Activated CD8-positive, alpha-beta T cell treated with anti-CD3 and anti-CD28 coated beads for 36 hours (primary cell): ENCODE measurements at regions not wholly inside any gene's neighbourhood (a gene's known extent, or its start where the extent isn't known, plus 50 kb on each side); places are given as distances from the start of the nearest gene placed in this dataset.

Experiments
- ATAC-seq: fragments of 200-7000 bp; cut with Tn5 transposase; one replicate; pipeline ENCODE4 v1.10.0; 2021; ENCODE audit warnings: mild to moderate bottlenecking, moderate library complexity
- CTCF ChIA-PET: fragments of 350-600 bp; sonication (Branson Sonifier 250); formaldehyde crosslinking; loops from one replicate; lab custom pipeline; 2021; ENCODE audit warnings: antibody characterized with exemption; lab: Charles Lee
- POLR2A ChIA-PET: fragments of 350-600 bp; sonication (Branson Sonifier 250); formaldehyde crosslinking; loops from one replicate; lab custom pipeline; 2021; ENCODE audit warnings: antibody characterized with exemption; lab: Charles Lee
- DNase-seq: peaks from one replicate; pipeline ENCODE4 v3.0.0-alpha.2; 2020
- H3K27ac Mint-ChIP-seq: one replicate; pipeline ENCODE4 v1.8.0; 2021; ENCODE audit warnings: mild to moderate bottlenecking, mixed read lengths
- H3K27me3 Mint-ChIP-seq: one replicate; pipeline ENCODE4 v1.8.0; 2021; ENCODE audit warnings: mixed read lengths
- H3K36me3 Mint-ChIP-seq: one replicate; pipeline ENCODE4 v1.8.0; 2021; ENCODE audit warnings: low read depth, mixed read lengths
- H3K4me1 Mint-ChIP-seq: one replicate; pipeline ENCODE4 v1.8.0; 2021; ENCODE audit warnings: low read depth, mixed read lengths
- H3K4me3 Mint-ChIP-seq: one replicate; pipeline ENCODE4 v1.8.0; 2021; ENCODE audit warnings: mild to moderate bottlenecking, moderate library complexity, mixed read lengths
- H3K9me3 Mint-ChIP-seq: one replicate; pipeline ENCODE4 v1.8.0; 2021; ENCODE audit warnings: mixed read lengths
- CTCF ChIP-seq: fragments of 200-600 bp; IDR thresholded peaks from one replicate; pipeline ENCODE4 v1.8.0; 2022; ENCODE audit warnings: antibody characterized with exemption, mild to moderate bottlenecking
- intact Hi-C: fragments of 100-400 bp; cut with micrococcal nuclease; formaldehyde crosslinking; loops from one replicate; pipeline ENCODE4 v1.10.0; 2022

- intact Hi-C loops = no loop called here
- ATAC-seq (no peak), DNase-seq (no peak)
- no peak overlapping the region for H3K27ac Mint-ChIP-seq
- H3K4me3 Mint-ChIP-seq = no peak overlapping the region
- ChIA-PET CTCF (no interaction called here), POLR2A (interaction anchor here (0.6 to 1.4 kb wide), 2 partner anchors 8 to 159 kb away, joined by 3 read pairs; no protein-coding TSS in a partner anchor)
- H3K4me1 Mint-ChIP-seq = peaks cover 2% of the 10 kb centered on the region
- no peaks in the 10 kb centered on the region for H3K9me3 Mint-ChIP-seq
- H3K36me3 Mint-ChIP-seq = no peaks in the 10 kb centered on the region
- no peak for TF ChIP-seq CTCF
- no peaks in the 10 kb centered on the region for H3K27me3 Mint-ChIP-seq
Observed at GRCh38 chr16:87141402-87141801, 175.8 kb downstream of the C16orf95 start.

GRCh38 chr16:87143661-87144121 lies 173.5 kb downstream of the C16orf95 start:
- peaks cover 2% of the 10 kb centered on the region for H3K4me1 Mint-ChIP-seq
- CTCF ChIA-PET = no interaction called here
- H3K27me3 Mint-ChIP-seq = no peaks in the 10 kb centered on the region
- no peak for DNase-seq
- H3K4me3 Mint-ChIP-seq = no peak overlapping the region
- H3K27ac Mint-ChIP-seq = no peak overlapping the region
- no peak for TF ChIP-seq CTCF
- no peaks in the 10 kb centered on the region for H3K9me3 Mint-ChIP-seq
- POLR2A ChIA-PET = no interaction called here
- ATAC-seq = no peak
- intact Hi-C loops = no loop called here
- H3K36me3 Mint-ChIP-seq = no peaks in the 10 kb centered on the region

GRCh38 chr16:87144232-87144631 lies 173.0 kb downstream of the C16orf95 start:
- no peaks in the 10 kb centered on the region for H3K27me3 Mint-ChIP-seq

GRCh38 chr16:87145181-87146176 lies 171.7 kb downstream of the C16orf95 start:
- ChIA-PET CTCF (no interaction called here), POLR2A (no interaction called here)
- Mint-ChIP-seq H3K4me3 (no peak overlapping the region), H3K4me1 (peaks cover 2% of the 10 kb centered on the region), H3K9me3 (no peaks in the 10 kb centered on the region), H3K36me3 (no peaks in the 10 kb centered on the region), H3K27ac (no peak overlapping the region), H3K27me3 (no peaks in the 10 kb centered on the region)
- intact Hi-C loops = no loop called here
- no peak for TF ChIP-seq CTCF
- ATAC-seq (peak; percentile 58), DNase-seq (peak; percentile 38)

More at GRCh38 chr16:87144232-87144631, 173.0 kb downstream of the C16orf95 start:
- peaks cover 2% of the 10 kb centered on the region for H3K4me1 Mint-ChIP-seq
- ChIA-PET CTCF (no interaction called here), POLR2A (no interaction called here)
- no peaks in the 10 kb centered on the region for H3K36me3 Mint-ChIP-seq
- DNase-seq (no peak), ATAC-seq (no peak)
- H3K27ac Mint-ChIP-seq = no peak overlapping the region
- intact Hi-C loops = no loop called here
- no peak overlapping the region for H3K4me3 Mint-ChIP-seq
- H3K9me3 Mint-ChIP-seq = no peaks in the 10 kb centered on the region
- no peak for TF ChIP-seq CTCF

GRCh38 chr16:87146676-87147075 lies 170.5 kb downstream of the C16orf95 start:
- H3K4me1 Mint-ChIP-seq = peaks cover 2% of the 10 kb centered on the region
- no peaks in the 10 kb centered on the region for H3K9me3 Mint-ChIP-seq
- CTCF ChIA-PET = no interaction called here
- no peak overlapping the region for H3K27ac Mint-ChIP-seq
- POLR2A ChIA-PET = no interaction called here
- H3K27me3 Mint-ChIP-seq = no peaks in the 10 kb centered on the region
- TF ChIP-seq CTCF = no peak
- ATAC-seq = no peak
- intact Hi-C loops = no loop called here
- H3K4me3 Mint-ChIP-seq = no peak overlapping the region
- DNase-seq = no peak
- no peaks in the 10 kb centered on the region for H3K36me3 Mint-ChIP-seq
